Transverse colon (tissue), 4 donors: ENCODE measurements at regions not wholly inside any gene's neighbourhood (a gene's known extent, or its start where the extent isn't known, plus 50 kb on each side); places are given as distances from the start of the nearest gene placed in this dataset.
"Not testable (repeated sequence)": the region's sequence is repeated elsewhere in the genome, so short reads cannot be mapped to it uniquely, and the experiment has no call there.

Experiments
- DNase-seq: peaks from one replicate; pipeline ENCODE4 v3.0.0-alpha.2; 2019
- H3K27ac ChIP-seq, 4 donors: fragments of 200-600 bp; sonication (generic); 2 replicates each; pipeline ENCODE4 v1.5.1; 2016 to 2018; ENCODE audit warnings: inconsistent platforms in 4 of 4
- H3K27me3 ChIP-seq: fragments of 200-600 bp; sonication (generic); 2 replicates; pipeline ENCODE4 v1.5.1; 2017; ENCODE audit warnings: inconsistent platforms
- H3K36me3 ChIP-seq, 4 donors: fragments of 200-600 bp; sonication (generic); 2 replicates each; pipeline ENCODE4 v1.5.1; 2017 to 2019; ENCODE audit warnings: inconsistent platforms in 4 of 4
- H3K4me1 ChIP-seq, 4 donors: fragments of 200-600 bp; sonication (generic); 2 replicates each; pipeline ENCODE4 v1.5.1; 2017 to 2020; ENCODE audit warnings: inconsistent platforms in 4 of 4
- H3K4me3 ChIP-seq, 4 donors: fragments of 200-600 bp; sonication (generic); 1 replicate in 1 of 4; 2 replicates in 3 of 4; pipeline versions ENCODE4 v1.5.1 to v1.6.1; 2017 to 2019; ENCODE audit warnings: inconsistent platforms in 4 of 4
- H3K9me3 ChIP-seq, 2 donors: fragments of 200-600 bp; sonication (generic); 2 replicates each; pipeline ENCODE4 v1.5.1; 2017 to 2019; ENCODE audit warnings: inconsistent platforms in 2 of 2
- EP300 ChIP-seq: sonication (generic); formaldehyde crosslinking; IDR thresholded peaks from one replicate; pipeline ENCODE4 v1.6.1; 2017; ENCODE audit warnings: antibody characterized with exemption, low read depth
- POLR2A ChIP-seq: fragments of 450-650 bp; IDR thresholded peaks from one replicate; pipeline ENCODE4 v1.6.1; 2016; ENCODE audit warnings: antibody characterized with exemption, mild to moderate bottlenecking, moderate library complexity
- POLR2AphosphoS5 ChIP-seq, 3 donors: sonication (generic); formaldehyde crosslinking; IDR thresholded peaks; one replicate each; pipeline ENCODE4 v1.6.1; 2016; ENCODE audit warnings: antibody characterized with exemption in 3 of 3
- WGBS, 2 donors: methylation state at CpG; one replicate each; pipeline ENCODE4 v1.1.5; 2018; ENCODE audit warnings: low coverage in 1 of 2; 5-methylcytosine and 5-hydroxymethylcytosine counted together
- in situ Hi-C, 4 donors: fragments of 200-750 bp; cut with MboI; loops; one replicate each; pipeline versions ENCODE4 v1.15.0 to v1.15.1; 2017; ENCODE audit warnings: low sequenced_read_pairs in 3 of 4, low pct_ligation_motif_present in 1 of 4, low pct_unique_long_range_greater_than_20kb in 1 of 4
- intact Hi-C: fragments of 100-400 bp; cut with DNase I; formaldehyde crosslinking; loops from one replicate; pipeline ENCODE4 v1.15.1; 2023; ENCODE audit warnings: low total_unique reads
- TF ChIP-seq, protein P1 (sequence below), 5 experiments: fragments of 200-600 bp in 3 of 5; fragments of 450-650 bp in 2 of 5; sonication (generic) in 3 of 5; IDR thresholded peaks; 1 replicate in 2 of 5; 2 replicates in 3 of 5; pipeline ENCODE4 v1.5.1; 2016 to 2017; ENCODE audit warnings: antibody characterized with exemption in 5 of 5, inconsistent platforms in 3 of 5, mild to moderate bottlenecking in 2 of 5, moderate library complexity in 1 of 5

GRCh38 chr16:26457095-26457494 lies 609.6 kb upstream of the C16orf82 start:
- Histone ChIP-seq H3K27ac (no peak overlapping the region), H3K27me3 (no peaks in the 10 kb centered on the region), H3K9me3 (peaks cover 0 to 3% of the 10 kb centered on the region in 2 donors), H3K4me1 (no peaks in the 10 kb centered on the region), H3K36me3 (no peaks in the 10 kb centered on the region), H3K4me3 (no peak overlapping the region)
- 39 to 56% methylated on average over 7 of the region's 7 CpGs for WGBS, 2 donors
- DNase-seq, result no peak
- intact Hi-C loops, result no loop called here
- in situ Hi-C loops, result no loop called here
- no peak for TF ChIP-seq EP300
- TF ChIP-seq POLR2AphosphoS5 (IDR thresholded peaks at IDR 0.05), result peak in 1 of 3 donors; percentile 40

DNA sequence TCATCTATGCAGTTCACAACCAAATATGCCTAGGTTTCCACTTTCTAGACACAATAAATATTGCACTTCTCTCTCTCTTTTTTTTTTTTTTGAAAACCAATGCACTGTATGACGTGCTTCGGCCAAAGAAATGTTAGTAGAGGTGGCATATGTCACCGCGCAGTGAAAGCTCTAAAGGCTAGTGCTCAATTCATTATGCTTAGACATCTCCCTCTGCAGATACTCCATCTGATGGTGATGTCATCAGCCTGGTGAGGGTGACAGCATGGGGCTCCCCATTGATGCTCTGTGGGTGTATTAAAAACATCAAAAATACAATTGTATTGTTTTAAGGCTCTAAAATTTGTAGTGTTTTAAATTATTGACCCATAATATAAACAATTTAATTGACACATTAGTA lies 608.8 kb upstream of the C16orf82 start:
- no peak overlapping the region for H3K4me3 ChIP-seq
- no peaks in the 10 kb centered on the region for H3K4me1 ChIP-seq
- H3K9me3 ChIP-seq, result peaks cover 0 to 3% of the 10 kb centered on the region in 2 donors
- intact Hi-C loops, result no loop called here
- DNase-seq, result no peak
- no peak overlapping the region for H3K27ac ChIP-seq
- WGBS, 2 donors, result 68 to 92% methylated on average over 3 to 4 of the region's 4 CpGs
- TF ChIP-seq, protein P1, sequence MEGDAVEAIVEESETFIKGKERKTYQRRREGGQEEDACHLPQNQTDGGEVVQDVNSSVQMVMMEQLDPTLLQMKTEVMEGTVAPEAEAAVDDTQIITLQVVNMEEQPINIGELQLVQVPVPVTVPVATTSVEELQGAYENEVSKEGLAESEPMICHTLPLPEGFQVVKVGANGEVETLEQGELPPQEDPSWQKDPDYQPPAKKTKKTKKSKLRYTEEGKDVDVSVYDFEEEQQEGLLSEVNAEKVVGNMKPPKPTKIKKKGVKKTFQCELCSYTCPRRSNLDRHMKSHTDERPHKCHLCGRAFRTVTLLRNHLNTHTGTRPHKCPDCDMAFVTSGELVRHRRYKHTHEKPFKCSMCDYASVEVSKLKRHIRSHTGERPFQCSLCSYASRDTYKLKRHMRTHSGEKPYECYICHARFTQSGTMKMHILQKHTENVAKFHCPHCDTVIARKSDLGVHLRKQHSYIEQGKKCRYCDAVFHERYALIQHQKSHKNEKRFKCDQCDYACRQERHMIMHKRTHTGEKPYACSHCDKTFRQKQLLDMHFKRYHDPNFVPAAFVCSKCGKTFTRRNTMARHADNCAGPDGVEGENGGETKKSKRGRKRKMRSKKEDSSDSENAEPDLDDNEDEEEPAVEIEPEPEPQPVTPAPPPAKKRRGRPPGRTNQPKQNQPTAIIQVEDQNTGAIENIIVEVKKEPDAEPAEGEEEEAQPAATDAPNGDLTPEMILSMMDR (IDR thresholded peaks at IDR 0.05), result no peak
- TF ChIP-seq EP300, result no peak
- TF ChIP-seq POLR2A, result no peak
- no peak for TF ChIP-seq POLR2AphosphoS5 (IDR thresholded peaks at IDR 0.05)
- H3K27me3 ChIP-seq, result no peaks in the 10 kb centered on the region
- in situ Hi-C loops, result no loop called here
- H3K36me3 ChIP-seq, result no peaks in the 10 kb centered on the region

DNA sequence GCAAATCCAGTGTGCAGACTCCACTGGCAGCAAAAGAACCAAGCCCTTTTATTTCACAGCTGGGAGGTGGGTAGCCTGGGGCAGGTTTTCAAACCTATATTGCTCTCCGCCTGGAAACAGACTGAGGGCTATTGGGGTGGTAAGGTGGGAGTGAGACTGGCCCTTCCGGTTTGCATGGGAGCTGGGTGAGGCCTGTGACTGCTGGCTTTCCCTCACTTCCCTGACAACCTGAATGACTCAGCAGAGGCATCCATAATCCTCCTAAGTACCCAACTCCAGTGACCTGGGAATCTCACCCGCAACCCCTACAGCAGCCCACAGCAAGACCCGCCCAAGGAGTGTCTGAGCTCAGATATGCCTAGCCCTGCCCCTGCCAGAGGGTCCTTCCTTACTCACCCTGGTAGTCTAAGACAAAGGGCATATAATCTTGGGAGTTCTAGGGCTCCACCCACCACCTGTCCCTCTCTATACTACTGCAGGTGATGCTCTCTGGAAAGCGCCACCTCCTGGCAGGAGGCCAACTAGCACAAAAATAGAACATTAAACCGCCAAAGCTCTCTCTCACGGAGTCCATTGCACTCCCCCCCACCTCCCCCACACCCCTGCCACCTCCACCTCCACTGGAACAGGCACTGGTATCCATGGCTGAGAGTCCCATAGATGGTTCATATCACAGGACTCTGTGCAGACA lies 602.0 kb upstream of the C16orf82 start:
- Histone ChIP-seq H3K36me3 (no peaks in the 10 kb centered on the region), H3K27me3 (no peaks in the 10 kb centered on the region), H3K9me3 (no peaks in the 10 kb centered on the region), H3K4me1 (no peaks in the 10 kb centered on the region), H3K4me3 (no peak overlapping the region), H3K27ac (no peak overlapping the region)
- intact Hi-C loops, result no loop called here
- 91% methylated on average over 7 of the region's 7 CpGs; no CpG with 5 or more reads in 1 of the 2 donors for WGBS, 2 donors
- no peak for DNase-seq
- in situ Hi-C loops, result no loop called here
- TF ChIP-seq, protein P1 (IDR thresholded peaks at IDR 0.05), result no peak
- TF ChIP-seq EP300, result no peak
- TF ChIP-seq POLR2AphosphoS5 (IDR thresholded peaks at IDR 0.05), result no peak

DNA sequence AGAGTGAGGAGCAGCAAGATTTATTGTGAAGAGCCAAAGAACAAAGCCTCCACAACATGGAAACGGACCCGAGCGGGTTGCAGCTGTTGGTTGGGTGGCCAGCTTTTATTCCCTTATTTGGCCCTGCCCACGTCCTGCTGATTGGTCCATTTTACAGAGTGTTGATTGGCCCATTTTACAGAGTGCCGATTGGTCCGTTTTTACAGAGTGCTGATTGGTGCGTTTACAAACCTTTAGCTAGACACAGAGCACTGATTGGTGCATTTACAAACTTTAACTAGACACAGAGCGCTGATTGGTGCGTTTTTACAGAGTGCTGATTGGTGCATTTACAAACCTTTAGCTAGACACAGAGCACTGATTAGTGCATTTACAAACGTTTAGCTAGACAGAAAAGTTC lies 592.3 kb upstream of the C16orf82 start:
- in situ Hi-C loops, H3K4me1 ChIP-seq: not testable (repeated sequence)
- 84 to 90% methylated on average over 2 to 10 of the region's 10 CpGs for WGBS, 2 donors

DNA sequence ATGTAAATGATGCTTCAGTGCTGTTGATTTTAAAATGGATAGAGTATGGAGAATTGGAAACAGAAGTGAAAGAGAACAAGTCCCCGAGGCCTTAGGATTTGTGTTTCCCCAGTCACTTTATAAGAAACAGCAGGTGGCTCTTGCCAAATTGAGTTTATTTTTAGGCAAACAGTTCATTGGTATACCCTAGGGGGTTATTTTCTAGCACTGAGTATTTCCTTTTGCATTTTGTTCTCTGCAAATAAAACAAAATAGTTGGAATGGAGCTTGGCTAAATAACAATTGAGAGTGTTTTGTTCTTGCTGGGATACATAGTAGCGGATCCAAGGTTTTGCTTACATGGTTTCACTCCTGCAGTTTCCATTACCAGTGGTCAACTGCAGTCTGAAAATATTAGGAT lies 591.1 kb upstream of the C16orf82 start:
- no peaks in the 10 kb centered on the region for H3K4me1 ChIP-seq
- no peak overlapping the region for H3K27ac ChIP-seq
- no peak for DNase-seq
- TF ChIP-seq, protein P1 (IDR thresholded peaks at IDR 0.05), result no peak
- no peak for TF ChIP-seq POLR2A
- TF ChIP-seq POLR2AphosphoS5 (IDR thresholded peaks at IDR 0.05), result no peak
- TF ChIP-seq EP300, result no peak
- 60 to 80% methylated on average over 2 of the region's 2 CpGs for WGBS, 2 donors
- H3K4me3 ChIP-seq, result no peak overlapping the region
- intact Hi-C loops, result no loop called here
- no peaks in the 10 kb centered on the region for H3K27me3 ChIP-seq
- H3K9me3 ChIP-seq, result no peaks in the 10 kb centered on the region
- no peaks in the 10 kb centered on the region for H3K36me3 ChIP-seq
- in situ Hi-C loops, result no loop called here

More for the DNA sequence above, 592.3 kb upstream of the C16orf82 start:
- H3K27ac ChIP-seq, DNase-seq, H3K4me3 ChIP-seq, intact Hi-C loops, H3K36me3 ChIP-seq, H3K27me3 ChIP-seq, H3K9me3 ChIP-seq: not testable (repeated sequence)
